Parathyroid adenoma (tissue), 2 donors: ENCODE measurements at regions not wholly inside any gene's neighbourhood (a gene's known extent, or its start where the extent isn't known, plus 50 kb on each side); places are given as distances from the start of the nearest gene placed in this dataset.
"Not testable (repeated sequence)": the region's sequence is repeated elsewhere in the genome, so short reads cannot be mapped to it uniquely, and the experiment has no call there.

Experiments
- H2AFZ ChIP-seq: fragments of 300-600 bp; sonication (generic); one replicate; pipeline ENCODE4 v1.7.0; 2017; ENCODE audit warnings: antibody characterized with exemption, mild to moderate bottlenecking
- H3K27ac ChIP-seq: fragments of 300-600 bp; sonication (generic); one replicate; pipeline ENCODE4 v1.7.0; 2017
- H3K27me3 ChIP-seq: fragments of 300-600 bp; sonication (generic); one replicate; pipeline ENCODE4 v1.7.0; 2017; ENCODE audit warnings: low read length; ENCODE audit not compliant: control insufficient read depth, insufficient read depth
- H3K36me3 ChIP-seq: fragments of 300-600 bp; sonication (generic); one replicate; pipeline ENCODE4 v1.7.0; 2017; ENCODE audit warnings: low read length; ENCODE audit not compliant: control insufficient read depth, insufficient read depth
- H3K4me1 ChIP-seq: fragments of 300-600 bp; sonication (generic); one replicate; pipeline ENCODE4 v1.7.0; 2017; ENCODE audit warnings: control low read depth
- H3K4me2 ChIP-seq: fragments of 300-600 bp; sonication (generic); one replicate; pipeline ENCODE4 v1.7.0; 2017; ENCODE audit warnings: low read length
- H3K4me3 ChIP-seq: fragments of 300-600 bp; sonication (generic); one replicate; pipeline ENCODE4 v1.7.0; 2017; ENCODE audit warnings: low read depth, low read length
- H3K79me2 ChIP-seq: fragments of 300-600 bp; sonication (generic); one replicate; pipeline ENCODE4 v1.7.0; 2017; ENCODE audit warnings: control low read depth
- H3K9ac ChIP-seq: fragments of 300-600 bp; sonication (generic); one replicate; pipeline ENCODE4 v1.7.0; 2017; ENCODE audit warnings: mild to moderate bottlenecking
- H3K9me3 ChIP-seq: fragments of 300-600 bp; sonication (generic); one replicate; pipeline ENCODE4 v1.7.0; 2017; ENCODE audit warnings: low read length; ENCODE audit not compliant: control insufficient read depth
- TF ChIP-seq, protein P1 (sequence below): fragments of 300-600 bp; sonication (generic); IDR thresholded peaks from one replicate; pipeline ENCODE4 v1.7.0; 2017; ENCODE audit warnings: antibody characterized with exemption, mild to moderate bottlenecking
- donor health status: primary hyperparathyroidism.

DNA sequence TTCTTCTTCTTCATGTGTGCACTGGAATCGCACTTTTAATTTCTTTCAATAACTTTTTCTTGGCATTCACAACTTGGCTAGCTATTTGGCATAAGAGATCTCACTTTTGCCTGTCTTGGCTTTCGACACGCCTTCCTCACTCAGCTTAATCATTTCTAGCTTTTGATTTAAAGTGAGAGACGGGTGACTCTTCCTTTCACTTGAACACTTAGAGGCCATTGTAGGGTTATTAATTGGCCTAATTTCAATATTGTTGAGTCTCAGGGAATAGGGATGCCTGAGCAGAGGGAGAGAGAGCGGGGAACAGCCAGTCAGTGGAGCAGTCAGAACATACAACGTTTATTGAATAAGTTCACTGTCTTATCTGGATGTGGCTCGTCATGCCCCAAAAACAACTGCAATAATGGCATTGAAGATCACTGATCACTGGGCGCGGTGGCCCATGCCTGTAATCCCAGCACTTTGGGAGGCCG is 200.3 kb downstream of the SEC14L1 start:
- no peaks in the 10 kb centered on the region for H3K27me3 ChIP-seq
- TF ChIP-seq, protein P1, sequence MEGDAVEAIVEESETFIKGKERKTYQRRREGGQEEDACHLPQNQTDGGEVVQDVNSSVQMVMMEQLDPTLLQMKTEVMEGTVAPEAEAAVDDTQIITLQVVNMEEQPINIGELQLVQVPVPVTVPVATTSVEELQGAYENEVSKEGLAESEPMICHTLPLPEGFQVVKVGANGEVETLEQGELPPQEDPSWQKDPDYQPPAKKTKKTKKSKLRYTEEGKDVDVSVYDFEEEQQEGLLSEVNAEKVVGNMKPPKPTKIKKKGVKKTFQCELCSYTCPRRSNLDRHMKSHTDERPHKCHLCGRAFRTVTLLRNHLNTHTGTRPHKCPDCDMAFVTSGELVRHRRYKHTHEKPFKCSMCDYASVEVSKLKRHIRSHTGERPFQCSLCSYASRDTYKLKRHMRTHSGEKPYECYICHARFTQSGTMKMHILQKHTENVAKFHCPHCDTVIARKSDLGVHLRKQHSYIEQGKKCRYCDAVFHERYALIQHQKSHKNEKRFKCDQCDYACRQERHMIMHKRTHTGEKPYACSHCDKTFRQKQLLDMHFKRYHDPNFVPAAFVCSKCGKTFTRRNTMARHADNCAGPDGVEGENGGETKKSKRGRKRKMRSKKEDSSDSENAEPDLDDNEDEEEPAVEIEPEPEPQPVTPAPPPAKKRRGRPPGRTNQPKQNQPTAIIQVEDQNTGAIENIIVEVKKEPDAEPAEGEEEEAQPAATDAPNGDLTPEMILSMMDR = no peak
- no peak overlapping the region for H3K4me3 ChIP-seq
- H3K79me2 ChIP-seq = peaks cover 81% of the 10 kb centered on the region
- H3K9me3 ChIP-seq = no peaks in the 10 kb centered on the region
- no peak overlapping the region for H2AFZ ChIP-seq
- H3K4me1 ChIP-seq = peaks cover 7% of the 10 kb centered on the region
- no peak overlapping the region for H3K9ac ChIP-seq
- H3K4me2 ChIP-seq = no peak overlapping the region
- H3K36me3 ChIP-seq = no peaks in the 10 kb centered on the region
- H3K27ac ChIP-seq = no peak overlapping the region

DNA sequence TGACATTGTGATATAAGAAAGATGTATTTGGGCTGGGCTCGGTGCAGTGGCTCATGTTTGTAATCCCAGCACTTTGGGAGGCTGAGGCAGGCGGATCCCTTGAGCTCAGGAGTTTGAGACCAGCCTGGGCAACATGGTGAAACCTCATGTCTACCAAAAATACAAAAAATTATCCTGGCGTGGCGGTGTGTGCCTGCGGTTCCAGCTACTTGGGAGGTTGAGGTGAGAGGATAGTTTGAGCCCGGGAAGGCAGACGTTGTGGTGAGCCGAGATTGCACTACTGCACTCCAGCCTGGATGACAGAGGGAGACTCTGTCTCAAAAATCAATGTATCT is 201.9 kb downstream of the SEC14L1 start:
- H3K27ac ChIP-seq, H3K4me1 ChIP-seq, H3K9me3 ChIP-seq, H3K27me3 ChIP-seq, H3K36me3 ChIP-seq, H2AFZ ChIP-seq, H3K4me2 ChIP-seq, H3K9ac ChIP-seq, H3K4me3 ChIP-seq: not testable (repeated sequence)
- H3K79me2 ChIP-seq = peaks cover 78% of the 10 kb centered on the region

DNA sequence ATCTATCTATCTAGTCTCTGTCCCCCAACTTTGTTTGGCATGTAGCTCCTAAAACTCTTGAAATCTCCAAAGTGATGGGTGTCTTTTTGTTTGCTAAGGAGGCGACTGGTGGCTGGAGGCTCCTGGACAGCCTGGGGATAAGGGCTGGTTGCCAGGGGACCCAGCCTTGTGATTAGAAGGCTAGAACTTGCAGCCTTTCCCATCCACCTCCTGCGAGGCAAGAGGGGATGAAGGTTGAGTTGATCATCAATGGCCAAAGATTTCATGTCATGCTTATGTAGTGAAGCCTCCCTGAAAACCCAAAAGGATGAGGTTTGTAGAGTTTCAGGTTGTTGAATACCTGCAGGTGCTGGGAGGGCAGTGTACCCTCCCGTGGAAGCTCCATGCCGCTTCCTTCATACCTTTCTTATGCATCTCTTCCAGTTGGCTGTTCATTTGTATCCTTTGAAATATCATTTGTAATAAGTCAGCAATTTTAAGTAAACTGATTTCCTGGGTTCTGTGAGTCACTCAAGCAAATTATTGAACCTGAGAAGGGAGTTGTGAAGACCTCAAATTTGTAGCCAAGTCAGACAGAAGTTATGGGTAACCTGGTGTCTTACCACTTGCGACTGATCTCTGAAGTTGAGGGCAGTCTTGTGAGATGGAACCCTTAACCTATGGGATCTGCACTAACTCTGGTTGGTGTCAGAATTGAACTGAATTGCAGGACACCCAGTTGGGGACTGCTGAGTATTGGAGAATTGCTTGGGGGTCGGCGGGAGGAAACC is 202.4 kb downstream of the SEC14L1 start:
- Histone ChIP-seq H3K4me2 (no peak overlapping the region), H3K9ac (no peak overlapping the region), H3K4me1 (peaks cover 7% of the 10 kb centered on the region), H3K36me3 (no peaks in the 10 kb centered on the region), H3K9me3 (no peaks in the 10 kb centered on the region), H3K79me2 (peaks cover 72% of the 10 kb centered on the region), H3K27ac (no peak overlapping the region), H2AFZ (no peak overlapping the region), H3K4me3 (no peak overlapping the region), H3K27me3 (no peaks in the 10 kb centered on the region)
- TF ChIP-seq, protein P1 = no peak

DNA sequence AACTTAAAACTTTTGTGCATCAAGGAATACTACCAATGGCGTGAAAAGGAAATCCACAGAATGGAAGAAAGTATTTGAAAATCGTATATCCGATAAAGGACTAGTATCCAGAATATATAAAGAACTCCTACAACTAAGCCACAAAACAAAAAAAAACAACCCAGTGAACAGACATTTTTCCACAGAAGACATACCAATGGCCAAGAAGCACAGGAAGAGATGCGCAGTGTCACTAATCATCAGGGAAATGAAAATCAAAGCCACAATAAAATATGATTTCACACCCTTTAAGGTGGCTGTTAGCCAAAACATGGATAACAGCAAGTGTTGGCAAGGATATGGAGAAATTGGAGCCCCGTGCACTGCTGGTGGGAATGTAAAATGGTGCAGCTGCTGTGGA is 203.3 kb downstream of the SEC14L1 start:
- H3K9me3 ChIP-seq = no peaks in the 10 kb centered on the region
- no peaks in the 10 kb centered on the region for H3K27me3 ChIP-seq
- H3K4me2 ChIP-seq = no peak overlapping the region
- peaks cover 70% of the 10 kb centered on the region for H3K79me2 ChIP-seq
- TF ChIP-seq, protein P1 = no peak
- peaks cover 7% of the 10 kb centered on the region for H3K4me1 ChIP-seq
- H3K9ac ChIP-seq = no peak overlapping the region
- H3K4me3 ChIP-seq = no peak overlapping the region
- H3K36me3 ChIP-seq = no peaks in the 10 kb centered on the region
- H2AFZ ChIP-seq = no peak overlapping the region
- H3K27ac ChIP-seq = no peak overlapping the region

DNA sequence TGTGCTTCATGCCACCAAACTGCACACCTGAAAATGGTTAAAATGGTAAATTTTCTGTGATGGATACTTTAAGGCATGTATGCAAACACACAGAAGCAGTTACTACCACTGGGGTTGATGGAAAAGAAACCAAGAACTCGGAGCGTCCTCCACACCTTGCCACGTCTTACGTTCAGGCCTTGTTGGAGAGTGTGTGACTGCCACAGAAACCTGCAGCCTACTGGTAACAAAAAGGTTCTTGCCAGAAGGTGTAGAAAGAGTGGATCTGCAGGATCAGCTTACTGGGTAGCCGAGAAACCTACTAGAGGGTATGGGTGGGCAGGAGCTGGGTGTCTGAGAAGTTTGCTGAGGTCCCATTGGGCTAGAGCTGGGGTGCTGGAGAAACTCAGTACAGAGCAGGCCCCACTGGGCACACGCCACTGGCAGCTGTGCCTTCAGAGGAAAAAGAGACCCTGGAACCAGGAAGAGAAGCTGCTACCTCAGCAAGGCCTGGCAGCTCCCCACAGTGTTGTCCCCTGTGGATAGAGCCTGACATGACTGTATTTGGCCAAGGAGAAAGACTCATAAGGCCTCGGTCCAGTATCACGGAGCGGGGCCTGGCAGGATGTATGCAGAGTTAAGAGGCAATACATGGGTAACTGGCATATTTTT is 204.6 kb downstream of the SEC14L1 start:
- Histone ChIP-seq H3K9ac (no peak overlapping the region), H3K4me1 (peaks cover 12% of the 10 kb centered on the region), H3K4me2 (no peak overlapping the region), H3K27me3 (no peaks in the 10 kb centered on the region), H2AFZ (no peak overlapping the region), H3K4me3 (no peak overlapping the region), H3K9me3 (no peaks in the 10 kb centered on the region), H3K79me2 (peaks cover 64% of the 10 kb centered on the region), H3K27ac (no peak overlapping the region), H3K36me3 (no peaks in the 10 kb centered on the region)
- TF ChIP-seq, protein P1 = no peak
